ENCODE measurements at regions not wholly inside any gene's neighbourhood (a gene's known extent, or its start where the extent isn't known, plus 50 kb on each side); places are given as distances from the start of the nearest gene placed in this dataset.

DNA sequence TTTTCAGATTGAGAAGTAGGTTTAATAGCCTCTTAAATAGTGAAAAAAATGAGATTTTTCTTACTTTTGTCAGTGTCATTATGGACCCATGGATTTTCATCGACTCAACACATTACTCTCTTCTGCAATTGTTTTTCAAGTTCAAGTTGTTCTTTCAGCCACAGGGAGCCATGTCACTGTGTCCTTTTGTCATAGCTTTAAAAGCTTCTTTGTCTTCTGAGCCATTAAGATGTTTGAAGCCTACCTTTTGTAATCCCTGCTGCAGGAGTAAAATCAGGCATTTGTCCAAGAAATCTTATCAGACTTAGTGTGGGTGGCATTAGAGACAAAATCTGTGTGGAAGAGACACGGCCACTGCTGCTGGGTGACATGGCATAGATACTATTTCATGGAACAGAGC lies 92.8 kb upstream of the ZP4 start:
- TF ChIP-seq, protein P1, sequence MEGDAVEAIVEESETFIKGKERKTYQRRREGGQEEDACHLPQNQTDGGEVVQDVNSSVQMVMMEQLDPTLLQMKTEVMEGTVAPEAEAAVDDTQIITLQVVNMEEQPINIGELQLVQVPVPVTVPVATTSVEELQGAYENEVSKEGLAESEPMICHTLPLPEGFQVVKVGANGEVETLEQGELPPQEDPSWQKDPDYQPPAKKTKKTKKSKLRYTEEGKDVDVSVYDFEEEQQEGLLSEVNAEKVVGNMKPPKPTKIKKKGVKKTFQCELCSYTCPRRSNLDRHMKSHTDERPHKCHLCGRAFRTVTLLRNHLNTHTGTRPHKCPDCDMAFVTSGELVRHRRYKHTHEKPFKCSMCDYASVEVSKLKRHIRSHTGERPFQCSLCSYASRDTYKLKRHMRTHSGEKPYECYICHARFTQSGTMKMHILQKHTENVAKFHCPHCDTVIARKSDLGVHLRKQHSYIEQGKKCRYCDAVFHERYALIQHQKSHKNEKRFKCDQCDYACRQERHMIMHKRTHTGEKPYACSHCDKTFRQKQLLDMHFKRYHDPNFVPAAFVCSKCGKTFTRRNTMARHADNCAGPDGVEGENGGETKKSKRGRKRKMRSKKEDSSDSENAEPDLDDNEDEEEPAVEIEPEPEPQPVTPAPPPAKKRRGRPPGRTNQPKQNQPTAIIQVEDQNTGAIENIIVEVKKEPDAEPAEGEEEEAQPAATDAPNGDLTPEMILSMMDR (IDR thresholded peaks at IDR 0.05): no peak
- no peak for TF ChIP-seq POLR2A (IDR thresholded peaks at IDR 0.05)

All from adrenal gland (tissue), 5 donors.